OCI-LY1 (cell line): ENCODE measurements at regions not wholly inside any gene's neighbourhood (a gene's known extent, or its start where the extent isn't known, plus 50 kb on each side); places are given as distances from the start of the nearest gene placed in this dataset.

Source experiments
- CTCF ChIP-seq: fragments of 200-600 bp; sonication (generic), shearing (Covaris generic); IDR thresholded peaks from 2 replicates; pipeline ENCODE4 v1.5.1; 2017; ENCODE audit warnings: mild to moderate bottlenecking, antibody characterized with exemption, low read length, moderate library complexity, mixed read lengths
- EZH2 ChIP-seq: fragments of 200-600 bp; sonication (generic), shearing (Covaris generic); IDR thresholded peaks from 2 replicates; pipeline ENCODE4 v1.8.0; 2017; ENCODE audit warnings: borderline replicate concordance, mixed run types, mild to moderate bottlenecking, antibody characterized with exemption, low read length, moderate library complexity, mixed read lengths

- TF ChIP-seq CTCF (no peak), EZH2 (no peak)
Observed at GRCh38 chr11:122430490-122430889, 225.0 kb upstream of the UBASH3B start.
